Keratinocyte (primary cell): ENCODE measurements at regions not wholly inside any gene's neighbourhood (a gene's known extent, or its start where the extent isn't known, plus 50 kb on each side); places are given as distances from the start of the nearest gene placed in this dataset.

Experiments used
- DNase-seq: peaks from one replicate; pipeline ENCODE4 v3.0.0-alpha.2; 2011; ENCODE audit warnings: low read depth, missing footprints, low spot score
- FAIRE-seq: peaks from 2 replicates; lab custom pipeline; 2011; peaks lifted over from hg19 to GRCh38; lab: Jason Lieb, UNC
- H2AFZ ChIP-seq: 2 replicates; pipeline ENCODE4 v1.6.0; 2012; ENCODE audit warnings: low read length, control low read depth, inconsistent platforms; ENCODE audit not compliant: control insufficient read depth
- H3K27ac ChIP-seq: 2 replicates; pipeline ENCODE4 v1.5.1; 2011; ENCODE audit warnings: low read length; ENCODE audit not compliant: control insufficient read depth, insufficient read depth
- H3K27me3 ChIP-seq: 3 replicates; pipeline ENCODE4 v1.6.0; 2011; ENCODE audit warnings: low read length; ENCODE audit not compliant: control insufficient read depth, insufficient read depth; ENCODE audit errors: extremely low read depth
- H3K36me3 ChIP-seq, 2 experiments: 2 replicates in 1 of 2; 3 replicates in 1 of 2; pipeline ENCODE4 v1.5.1; 2011; ENCODE audit warnings: low read length in 2 of 2, mild to moderate bottlenecking in 1 of 2; ENCODE audit not compliant: control insufficient read depth in 2 of 2, insufficient read depth in 2 of 2; ENCODE audit errors: extremely low read depth in 1 of 2
- H3K4me1 ChIP-seq: 3 replicates; pipeline ENCODE4 v1.5.1; 2011; ENCODE audit warnings: low read length; ENCODE audit not compliant: control insufficient read depth, insufficient read depth; ENCODE audit errors: extremely low read depth
- H3K4me2 ChIP-seq: 3 replicates; pipeline ENCODE4 v1.6.0; 2011; ENCODE audit warnings: low read depth, low read length; ENCODE audit not compliant: control insufficient read depth, insufficient read depth; ENCODE audit errors: extremely low read depth
- H3K4me3 ChIP-seq, 3 experiments: fragments of 200-600 bp in 1 of 3; sonication (generic) in 1 of 3; 2 replicates in 2 of 3; 3 replicates in 1 of 3; pipeline ENCODE4 v1.5.1; 2011 to 2016; ENCODE audit warnings: low read length in 3 of 3, mild to moderate bottlenecking in 3 of 3, control low read depth in 2 of 3, inconsistent platforms in 1 of 3, low read depth in 1 of 3, mixed read lengths in 1 of 3, mixed run types in 1 of 3, moderate library complexity in 1 of 3; ENCODE audit not compliant: control insufficient read depth in 2 of 3, insufficient read depth in 2 of 3; ENCODE audit errors: extremely low read depth in 1 of 3
- H3K79me2 ChIP-seq: 2 replicates; pipeline ENCODE4 v1.6.0; 2012; ENCODE audit warnings: low read length; ENCODE audit not compliant: control insufficient read depth, insufficient read depth
- H3K9ac ChIP-seq: 3 replicates; pipeline ENCODE4 v1.6.0; 2011; ENCODE audit warnings: low read length; ENCODE audit not compliant: control insufficient read depth, insufficient read depth; ENCODE audit errors: extremely low read depth
- H3K9me1 ChIP-seq: 3 replicates; pipeline ENCODE4 v1.6.0; 2011; ENCODE audit warnings: low read length; ENCODE audit not compliant: control insufficient read depth, insufficient read depth; ENCODE audit errors: extremely low read depth
- H3K9me3 ChIP-seq: 2 replicates; pipeline ENCODE4 v1.5.1; 2012; ENCODE audit warnings: low read depth, low read length; ENCODE audit not compliant: control insufficient read depth
- H4K20me1 ChIP-seq: 3 replicates; pipeline ENCODE4 v1.6.0; 2011; ENCODE audit warnings: low read length; ENCODE audit not compliant: control insufficient read depth, insufficient read depth; ENCODE audit errors: extremely low read depth
- CTCF ChIP-seq, 3 experiments: IDR thresholded peaks in 1 of 3; conservative IDR thresholded peaks in 1 of 3; optimal IDR thresholded peaks in 1 of 3; 2 replicates in 2 of 3; 3 replicates in 1 of 3; pipeline versions ENCODE3 to v1.5.1; 2011; ENCODE audit warnings: low read length in 3 of 3, mild to moderate bottlenecking in 3 of 3, moderate library complexity in 2 of 3, control low read depth in 1 of 3, inconsistent platforms in 1 of 3; ENCODE audit not compliant: insufficient read depth in 2 of 3; ENCODE audit errors: extremely low read depth in 1 of 3
- EZH2 ChIP-seq: IDR thresholded peaks from one replicate; pipeline ENCODE4 v1.6.1; 2012; ENCODE audit warnings: inconsistent platforms, mild to moderate bottlenecking, low read length, moderate library complexity
- dilution Hi-C: fragments of 300-500 bp; cut with MboI; formaldehyde crosslinking; loops from one replicate; pipeline ENCODE4 v1.7.0; 2020; ENCODE audit warnings: low sequenced_read_pairs; ENCODE audit not compliant: extremely low pct_ligation_motif_present

DNA sequence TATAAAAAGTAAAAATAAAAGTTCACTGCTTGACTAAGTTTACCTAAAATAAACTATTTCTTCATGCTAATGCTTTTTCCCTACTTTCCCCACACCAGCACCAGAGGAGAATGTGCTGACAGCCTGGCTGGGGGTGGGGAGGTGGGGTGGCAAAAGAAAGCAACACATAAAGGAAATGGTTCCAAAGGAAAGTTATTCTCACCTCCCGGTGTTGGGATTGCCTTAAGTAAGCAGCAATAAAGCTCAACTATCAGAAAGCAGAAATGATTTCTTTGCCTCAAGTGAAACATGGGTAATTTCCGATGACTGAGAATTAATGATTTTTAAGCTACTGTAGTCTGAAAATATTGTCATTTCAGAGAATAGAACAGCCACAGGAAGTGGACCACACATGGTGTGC lies 84.5 kb upstream of the DKK2 start:
- FAIRE-seq: no peak

DNA sequence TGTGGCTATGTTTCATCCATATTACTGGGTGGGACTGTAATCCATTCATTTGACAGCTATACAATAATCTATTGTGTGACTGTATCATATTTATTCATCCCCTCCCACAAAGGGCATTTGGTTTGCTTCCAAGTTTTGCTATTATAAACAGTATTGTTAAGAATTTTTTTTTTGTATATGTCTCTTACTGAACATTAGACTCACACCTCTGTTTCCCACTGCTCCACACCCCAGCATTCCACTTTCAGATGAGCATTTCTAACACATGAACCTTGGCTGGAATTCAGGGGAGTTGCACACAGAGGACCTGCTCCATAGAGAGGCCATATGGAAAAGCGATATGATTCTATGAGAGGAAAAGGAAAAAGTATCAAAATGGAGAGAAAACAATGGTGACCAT lies 81.6 kb upstream of the DKK2 start:
- no peak for FAIRE-seq
- no peaks in the 10 kb centered on the region for H4K20me1 ChIP-seq

More for the DNA sequence above, 84.5 kb upstream of the DKK2 start:
- no peaks in the 10 kb centered on the region for H3K9me3 ChIP-seq
- H3K4me3 ChIP-seq: no peak overlapping the region
- H3K27me3 ChIP-seq: no peaks in the 10 kb centered on the region
- no peaks in the 10 kb centered on the region for H3K79me2 ChIP-seq
- no peaks in the 10 kb centered on the region for H3K36me3 ChIP-seq
- dilution Hi-C loops: no loop called here
- no peak for DNase-seq
- no peak overlapping the region for H3K27ac ChIP-seq
- H4K20me1 ChIP-seq: no peaks in the 10 kb centered on the region
- no peaks in the 10 kb centered on the region for H3K9me1 ChIP-seq
- H3K9ac ChIP-seq: no peak overlapping the region
- H3K4me1 ChIP-seq: no peaks in the 10 kb centered on the region
- H2AFZ ChIP-seq: no peak overlapping the region
- no peak overlapping the region for H3K4me2 ChIP-seq
- TF ChIP-seq EZH2 (no peak), CTCF (optimal IDR thresholded peaks at IDR 0.05 in 1 of 3, IDR thresholded peaks at IDR 0.05 in 1 of 3, conservative IDR thresholded peaks at IDR 0.05 in 1 of 3; ENCODE audit: extremely low read depth in 1 of 3, insufficient read depth in 2 of 3, low read length in 3 of 3) (no peak)

More for the DNA sequence above, 81.6 kb upstream of the DKK2 start:
- no peaks in the 10 kb centered on the region for H3K9me3 ChIP-seq
- H3K27ac ChIP-seq: no peak overlapping the region
- H3K4me1 ChIP-seq: no peaks in the 10 kb centered on the region
- TF ChIP-seq CTCF (optimal IDR thresholded peaks at IDR 0.05 in 1 of 3, IDR thresholded peaks at IDR 0.05 in 1 of 3, conservative IDR thresholded peaks at IDR 0.05 in 1 of 3; ENCODE audit: extremely low read depth in 1 of 3, insufficient read depth in 2 of 3, low read length in 3 of 3) (no peak), EZH2 (no peak)
- no peaks in the 10 kb centered on the region for H3K79me2 ChIP-seq
- no peak overlapping the region for H3K9ac ChIP-seq
- H3K4me3 ChIP-seq: no peak overlapping the region
- dilution Hi-C loops: no loop called here
- DNase-seq: no peak
- no peaks in the 10 kb centered on the region for H3K9me1 ChIP-seq
- no peaks in the 10 kb centered on the region for H3K27me3 ChIP-seq
- H3K36me3 ChIP-seq: no peaks in the 10 kb centered on the region
- H3K4me2 ChIP-seq: no peak overlapping the region
- no peak overlapping the region for H2AFZ ChIP-seq
